Stimulated activated naive CD8-positive, alpha-beta T cell treated with anti-CD3 and anti-CD28 coated beads, Interleukin-15, Interleukin-2, amounts not matched to agents 100 U/mL and 50 U/mL, for 24 hours (primary cell): ENCODE measurements at regions not wholly inside any gene's neighbourhood (a gene's known extent, or its start where the extent isn't known, plus 50 kb on each side); places are given as distances from the start of the nearest gene placed in this dataset.
A peak's percentile ranks its signal among the peaks of the same experiment; 100 is the strongest.

Source experiments
- ATAC-seq: fragments of 150-1000 bp; cut with Tn5 transposase; one replicate; pipeline ENCODE4 v1.10.0; 2021
- DNase-seq: peaks from one replicate; pipeline ENCODE4 v3.0.0; 2021

DNA sequence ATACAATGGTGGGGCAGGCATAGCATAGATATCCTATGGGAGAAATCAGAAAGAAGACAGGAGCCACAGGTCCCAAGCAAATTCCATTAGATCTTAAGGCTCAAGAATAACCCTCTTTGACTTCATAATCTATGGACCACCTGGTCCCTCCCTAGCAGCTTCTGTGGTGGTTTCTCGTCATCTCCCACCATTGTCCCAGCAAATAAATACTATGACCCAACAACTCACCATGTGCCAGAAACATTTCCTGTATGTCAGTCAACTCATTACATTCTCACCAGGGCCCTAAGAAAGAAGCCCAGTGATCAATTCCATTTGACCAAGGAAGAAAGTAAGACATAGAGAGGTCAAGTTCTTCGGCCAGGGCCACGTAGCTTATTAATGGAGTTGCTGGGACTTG, 646.2 kb downstream of the VRK1 start:
- ATAC-seq (no peak), DNase-seq (no peak)

DNA sequence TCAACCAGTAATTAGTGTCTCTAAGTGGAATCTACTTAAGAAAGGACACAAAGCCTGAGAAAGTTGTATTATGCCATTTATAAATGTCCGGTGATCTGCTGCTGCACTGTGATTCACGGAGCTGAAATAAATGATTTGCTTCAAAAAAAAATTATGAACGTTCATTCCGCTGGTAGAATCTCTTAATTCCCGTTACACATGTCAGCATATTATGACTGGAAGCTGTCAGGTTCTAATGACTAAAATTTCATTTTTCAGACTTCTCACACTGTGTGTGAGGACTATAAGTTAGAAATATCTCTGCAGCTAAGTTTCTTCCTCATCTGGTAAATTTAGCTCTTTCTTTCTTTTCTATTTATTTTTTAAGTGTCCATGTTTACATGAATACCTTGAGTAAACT, 647.1 kb downstream of the VRK1 start:
- ATAC-seq (no peak), DNase-seq (no peak)

DNA sequence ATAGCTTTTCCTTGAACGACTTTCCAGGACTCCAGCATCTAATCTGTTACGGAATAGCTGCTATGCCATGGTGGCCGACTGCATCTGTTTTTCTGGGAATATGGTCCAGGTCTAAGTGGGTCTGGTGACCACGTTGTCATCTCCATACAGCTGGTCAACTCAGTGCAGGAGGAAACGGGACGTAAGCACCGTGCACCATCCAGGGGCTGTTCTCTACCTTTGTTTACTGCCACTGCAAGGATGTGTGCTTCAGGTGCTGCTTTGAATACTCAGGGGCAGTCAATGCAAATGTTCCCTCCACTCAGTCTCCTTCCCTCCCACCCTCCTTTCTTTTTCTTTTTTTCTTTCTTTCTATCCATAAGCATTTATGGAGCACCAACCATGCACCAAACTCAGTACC, 648.2 kb downstream of the VRK1 start:
- no peak for DNase-seq
- ATAC-seq, result no peak

DNA sequence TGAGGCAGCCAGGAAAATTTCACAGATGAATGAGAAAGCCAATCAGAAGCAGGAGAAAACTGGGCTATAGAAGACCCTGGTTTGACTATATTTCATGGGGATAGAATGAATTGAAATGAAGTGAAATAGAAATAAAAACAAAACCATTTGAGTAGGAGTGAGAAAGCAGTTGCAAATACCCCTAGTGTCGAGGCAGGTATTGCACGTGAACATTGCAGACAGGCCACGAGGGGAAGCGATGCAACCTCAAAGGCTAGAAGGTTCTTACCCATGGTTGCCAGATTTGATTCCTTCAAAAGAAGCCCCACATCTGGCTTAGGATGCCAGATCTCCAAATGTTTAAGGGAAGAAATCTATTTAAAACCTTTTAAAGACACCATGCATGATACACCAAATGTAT, 648.9 kb downstream of the VRK1 start:
- no peak for DNase-seq
- no peak for ATAC-seq

DNA sequence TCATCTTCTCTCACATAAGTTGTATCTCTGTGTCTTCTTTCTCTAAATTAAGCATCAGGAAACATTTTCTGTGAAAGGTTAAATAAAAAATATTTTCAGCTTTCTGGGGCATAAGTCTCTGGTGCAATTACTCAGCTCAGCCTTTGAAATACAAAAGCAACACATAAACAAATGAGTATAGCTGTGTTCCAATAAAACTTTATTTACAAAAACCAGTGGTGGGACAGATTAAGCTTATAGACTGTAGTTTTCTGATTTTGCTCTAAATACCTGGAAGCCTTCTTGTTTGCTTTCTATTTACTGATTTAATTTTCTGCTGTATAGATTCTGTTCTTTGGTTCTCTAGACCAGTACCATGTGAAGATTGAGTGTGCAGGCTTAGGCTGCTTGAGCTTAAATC, 655.1 kb downstream of the VRK1 start:
- DNase-seq (no peak), ATAC-seq (no peak)

DNA sequence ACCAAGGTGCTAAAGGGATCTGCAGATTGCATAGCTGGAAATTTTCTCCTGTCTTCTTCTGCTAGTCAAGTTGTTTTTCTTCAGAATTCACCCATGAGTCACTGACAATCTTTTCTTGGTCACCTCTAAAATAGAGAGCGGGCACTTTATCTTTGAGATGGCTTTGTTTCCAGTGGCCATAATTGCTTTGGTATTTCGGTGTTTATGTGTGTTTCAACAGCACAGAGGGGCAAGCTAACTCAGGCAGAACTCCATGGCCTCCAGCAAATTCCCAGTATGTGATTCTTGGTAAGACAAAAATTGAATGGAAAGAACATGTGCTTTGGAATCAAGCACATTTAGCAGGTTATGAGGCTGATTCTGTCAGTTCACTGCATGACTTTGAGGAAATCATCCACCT, 656.8 kb downstream of the VRK1 start:
- ATAC-seq, result no peak
- DNase-seq, result no peak

DNA sequence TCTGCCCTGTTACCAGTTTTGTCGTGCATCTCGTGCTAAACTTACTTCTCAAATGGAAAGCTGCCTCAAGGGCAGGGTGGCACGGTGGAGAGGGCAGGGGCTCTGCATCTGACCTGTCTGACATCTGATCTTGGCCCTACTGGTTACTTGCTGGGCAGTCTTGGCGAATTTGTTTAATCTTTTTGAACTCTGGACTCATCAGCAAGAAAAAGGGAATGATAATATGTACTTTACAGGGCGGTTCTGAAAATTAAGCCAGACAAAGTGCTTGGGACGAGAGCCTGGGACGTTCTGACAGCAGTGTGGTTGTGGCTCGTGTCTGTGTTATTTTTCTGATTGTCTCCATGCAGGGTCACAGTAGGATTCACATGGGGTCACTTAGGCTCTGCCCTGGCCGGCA, 659.3 kb downstream of the VRK1 start:
- DNase-seq, result no peak
- ATAC-seq, result no peak

DNA sequence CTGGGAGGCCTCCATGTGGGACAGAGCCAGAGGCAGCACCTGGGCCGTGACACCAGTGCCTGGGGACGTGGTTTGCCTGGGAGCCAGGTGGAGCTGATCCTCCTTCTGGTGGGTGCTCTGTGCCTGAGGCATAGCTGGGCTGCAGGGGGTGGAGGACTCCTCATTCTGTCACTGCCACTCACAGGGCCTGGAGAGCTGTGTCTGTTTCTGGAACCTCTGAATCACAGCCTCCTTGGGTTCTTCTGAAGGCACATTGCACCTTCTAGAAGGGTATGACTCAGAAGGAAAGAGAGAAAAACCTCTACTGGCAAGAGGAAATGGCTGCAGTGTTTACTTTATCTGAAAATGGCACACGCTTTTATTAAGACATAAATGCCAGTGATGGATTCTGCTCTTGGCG, 659.8 kb downstream of the VRK1 start:
- ATAC-seq (peak; percentile 96), DNase-seq (peak; percentile 70)

DNA sequence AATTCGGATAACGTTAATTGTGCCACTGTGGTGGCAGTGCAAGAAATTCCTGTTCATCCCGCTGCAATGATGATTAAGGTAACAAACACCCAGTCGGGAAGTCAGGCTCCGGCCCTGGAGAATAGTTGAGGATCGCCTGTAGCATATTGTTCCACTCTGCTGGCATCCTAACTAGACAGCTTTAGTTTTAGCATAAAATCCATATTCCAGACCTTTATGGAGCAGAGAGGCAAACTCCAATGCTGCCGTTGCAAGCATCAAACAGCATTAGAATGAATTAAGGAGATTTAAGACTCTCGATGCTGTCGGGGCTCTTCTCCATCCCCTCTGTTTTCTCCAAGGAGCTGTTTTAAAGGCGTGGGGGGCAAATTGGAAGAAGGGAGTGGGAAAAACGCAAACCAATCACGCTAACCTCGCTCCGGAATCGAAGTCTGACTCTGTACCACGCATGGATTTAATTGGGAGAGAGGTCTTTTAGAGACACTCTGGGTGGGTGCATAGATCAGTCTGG, 660.4 kb downstream of the VRK1 start:
- ATAC-seq (no peak), DNase-seq (no peak)

DNA sequence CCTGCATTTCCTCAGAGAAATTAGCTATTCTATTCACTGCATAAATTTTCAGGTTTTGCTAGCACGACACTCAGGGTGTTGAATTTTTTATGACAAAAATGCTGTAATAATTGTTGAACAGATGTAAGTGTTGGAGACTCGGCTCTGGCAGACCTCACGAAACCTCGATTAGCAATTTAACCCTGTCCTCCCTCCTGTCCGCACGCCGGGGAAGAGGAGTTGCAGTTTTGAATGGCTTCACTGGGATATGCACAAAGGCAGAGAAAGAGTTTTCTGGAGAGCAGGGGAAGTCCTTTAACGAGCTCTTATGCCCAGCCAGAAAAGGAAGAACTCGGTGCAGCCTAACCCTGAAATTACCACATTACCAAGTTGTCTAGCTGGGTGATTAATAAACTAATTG, 661.1 kb downstream of the VRK1 start:
- no peak for ATAC-seq
- no peak for DNase-seq

DNA sequence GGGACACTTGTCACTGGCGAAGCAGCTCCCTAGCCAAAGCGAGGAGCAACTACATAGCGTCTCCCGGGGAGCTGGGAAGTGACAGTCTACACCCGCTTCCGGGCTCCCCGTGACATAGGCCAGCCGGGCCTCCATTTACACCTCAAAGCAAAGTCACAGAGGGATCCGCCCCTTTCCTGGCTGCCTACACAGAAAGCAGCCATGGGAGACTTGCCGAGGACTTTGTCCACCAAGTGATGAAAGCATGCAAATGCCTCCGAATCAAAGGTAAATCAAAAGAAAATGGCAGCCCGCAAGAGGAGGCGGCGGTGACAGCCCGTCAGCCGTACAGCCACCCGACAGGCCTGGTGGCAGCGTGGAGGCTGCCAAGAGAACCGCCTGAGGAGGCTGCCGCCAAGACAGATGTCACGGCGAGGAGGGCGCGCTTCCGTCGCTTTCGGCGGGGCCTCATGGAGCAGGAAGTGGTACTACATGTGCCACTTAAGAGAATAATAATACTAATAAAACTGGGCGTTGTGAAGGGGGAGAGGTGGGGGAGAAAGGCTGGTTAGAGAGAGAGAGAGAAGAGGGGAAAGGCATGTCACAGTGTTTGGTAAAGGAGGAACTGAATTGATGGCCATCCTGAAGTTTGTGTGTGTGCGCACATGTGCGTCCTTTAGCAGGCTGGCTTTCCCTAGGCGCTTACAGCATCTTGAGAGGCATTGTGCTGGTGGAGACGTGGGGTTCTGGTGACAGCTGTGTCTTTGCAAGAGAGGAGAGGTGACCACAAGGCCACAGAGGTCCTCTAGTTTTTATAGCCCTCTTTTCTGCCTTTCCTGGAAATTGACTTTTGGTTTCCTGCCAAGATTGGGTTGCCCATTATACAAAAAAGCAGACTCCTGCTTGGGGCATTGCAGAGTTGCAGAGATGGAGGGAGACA, 661.7 kb downstream of the VRK1 start:
- DNase-seq, result peak; percentile 76
- peak; percentile 78 for ATAC-seq

DNA sequence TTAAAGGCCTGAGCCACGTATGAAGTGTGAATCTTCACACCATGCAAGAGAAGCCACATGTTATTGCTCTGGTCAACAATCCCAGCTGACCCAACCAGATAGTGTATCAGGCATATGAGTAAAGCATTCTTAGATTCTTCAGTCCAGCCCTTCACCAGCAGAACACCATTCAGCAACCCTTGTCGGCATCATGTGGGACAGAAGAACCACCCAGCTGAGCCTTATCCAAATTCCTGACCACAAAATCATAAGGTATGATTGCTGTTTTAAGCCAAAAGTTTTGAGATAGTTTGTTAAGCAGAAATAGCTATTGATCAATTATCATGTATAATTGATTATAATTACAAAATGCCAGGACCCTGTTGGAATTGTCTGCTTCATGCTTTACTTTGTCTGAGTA, 664.9 kb downstream of the VRK1 start:
- DNase-seq (no peak), ATAC-seq (no peak)

DNA sequence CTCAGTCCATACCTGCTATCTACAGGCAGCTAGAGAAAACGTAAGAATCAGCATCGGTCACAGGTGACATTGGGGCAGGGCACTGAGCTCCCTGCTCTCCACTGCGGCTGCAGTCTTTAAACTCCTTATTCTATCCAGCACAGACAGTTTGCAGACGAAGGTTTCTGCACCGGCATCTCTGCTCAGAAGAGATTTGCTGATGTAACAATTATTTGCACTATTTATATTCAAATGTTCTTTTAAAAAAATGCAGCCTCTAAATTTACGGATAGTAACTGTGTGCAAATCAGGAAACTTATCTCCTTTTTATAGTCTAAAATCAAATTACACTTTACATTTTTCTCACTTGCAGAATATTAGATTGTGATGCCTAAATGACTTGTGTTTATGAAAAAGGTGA, 671.0 kb downstream of the VRK1 start:
- no peak for DNase-seq
- no peak for ATAC-seq

DNA sequence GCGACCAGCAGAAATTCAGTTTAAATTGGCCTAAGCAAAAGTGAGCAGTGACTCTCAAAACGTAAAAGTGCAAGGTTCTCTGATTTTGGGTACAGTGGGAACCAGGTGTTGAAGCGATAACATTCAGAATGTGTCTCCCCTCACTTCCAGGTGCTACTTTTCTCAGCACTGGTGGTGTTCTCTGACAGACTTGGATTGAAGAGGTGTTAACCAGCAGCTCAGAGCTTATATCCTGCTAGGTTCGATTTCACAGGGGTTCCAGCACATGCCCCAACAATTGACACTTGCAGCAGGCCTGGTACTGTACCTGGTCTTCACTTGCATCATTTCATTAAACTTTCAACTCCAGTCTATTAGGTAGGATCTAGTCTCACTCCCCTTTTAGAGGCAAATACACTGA, 680.2 kb downstream of the VRK1 start:
- ATAC-seq (no peak), DNase-seq (no peak)

DNA sequence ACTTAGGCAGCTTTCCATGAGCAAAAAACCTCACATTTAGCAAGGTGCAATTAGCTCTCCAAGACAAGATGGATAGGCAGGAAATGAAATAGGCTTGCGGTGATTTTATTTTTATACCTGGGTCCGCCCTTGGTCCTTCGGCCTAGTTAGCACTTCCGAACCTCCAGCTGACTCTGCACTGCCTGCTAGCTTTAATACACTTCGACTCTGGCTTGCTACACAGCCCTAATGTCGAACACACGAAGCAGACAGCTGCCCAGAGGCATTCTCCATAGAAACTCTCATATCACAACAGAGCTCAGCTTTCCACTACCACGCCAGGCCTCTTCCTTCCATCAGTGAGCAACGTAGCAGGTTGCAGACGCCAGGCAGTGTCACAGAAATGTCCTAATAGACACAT, 688.0 kb downstream of the VRK1 start:
- DNase-seq, result no peak
- no peak for ATAC-seq

DNA sequence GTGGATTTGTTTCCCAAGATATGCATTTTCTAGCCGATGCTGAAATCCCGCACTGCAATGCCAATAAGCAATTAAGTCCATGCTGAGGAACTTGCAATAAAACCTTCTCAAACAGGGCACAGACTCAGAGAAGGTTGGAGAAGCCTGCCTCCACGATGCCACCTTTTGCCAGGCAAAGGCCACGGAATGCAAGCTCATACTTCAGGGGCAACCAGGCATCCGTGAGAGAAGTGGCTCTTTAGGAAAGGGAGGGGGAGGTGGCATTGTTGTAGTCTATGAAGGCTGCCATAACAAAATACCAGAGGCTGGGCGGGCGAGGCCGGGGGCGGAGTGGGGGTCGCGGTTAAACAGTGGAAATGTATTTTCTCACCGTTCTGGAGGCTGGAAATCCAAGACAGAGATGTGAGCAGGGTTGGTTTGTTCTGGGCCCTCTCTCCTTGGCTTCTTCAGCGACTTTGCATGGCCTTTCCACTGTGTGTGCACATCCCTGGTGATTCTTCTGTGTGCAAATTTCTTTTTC, 689.5 kb downstream of the VRK1 start:
- no peak for DNase-seq
- ATAC-seq, result no peak

DNA sequence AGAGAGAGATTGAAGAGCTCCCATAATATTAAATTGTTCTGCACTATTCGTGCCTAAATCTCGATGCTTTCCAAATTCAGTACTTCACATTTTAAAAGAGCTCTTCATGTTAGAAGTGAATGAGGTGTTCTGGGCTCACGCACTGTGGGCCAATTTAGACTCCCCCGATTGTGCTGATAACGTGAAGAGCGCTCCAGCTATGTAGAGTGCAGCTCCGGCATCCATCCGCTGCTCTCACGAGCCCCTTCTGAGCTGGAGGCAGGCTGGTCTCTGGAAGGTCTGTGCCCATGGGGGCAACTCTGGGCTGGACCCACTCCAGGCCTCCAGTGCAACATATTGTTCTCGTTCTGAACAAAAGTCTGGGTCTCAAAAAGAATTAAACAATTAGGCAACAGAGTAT, 692.6 kb downstream of the VRK1 start:
- ATAC-seq, result no peak
- DNase-seq, result no peak

DNA sequence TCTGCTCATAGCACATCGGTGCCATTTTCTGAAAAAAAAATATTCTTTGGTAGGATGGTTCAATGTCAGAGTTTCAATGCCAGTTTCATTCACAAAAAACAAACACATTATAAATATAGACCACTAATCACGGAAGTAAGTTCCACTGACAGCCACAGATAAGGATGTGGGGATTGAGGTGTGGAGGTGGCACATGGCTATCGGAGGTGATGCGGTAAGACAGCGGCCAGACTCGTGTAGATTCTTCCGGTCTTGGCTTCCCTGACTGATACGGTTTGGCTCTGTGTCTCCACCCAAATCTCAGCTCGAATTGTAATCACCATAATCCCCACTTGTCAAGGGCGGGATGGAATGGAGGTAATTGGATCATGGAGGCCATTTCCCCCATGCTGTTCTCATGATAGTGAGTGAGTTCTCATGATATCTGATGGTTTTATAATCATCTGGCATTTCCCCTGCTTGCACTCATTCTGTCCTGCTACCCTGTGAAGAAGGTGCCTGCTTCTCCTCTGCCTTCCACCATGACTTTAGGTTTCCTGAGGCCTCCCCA, 693.4 kb downstream of the VRK1 start:
- ATAC-seq (no peak), DNase-seq (no peak)

DNA sequence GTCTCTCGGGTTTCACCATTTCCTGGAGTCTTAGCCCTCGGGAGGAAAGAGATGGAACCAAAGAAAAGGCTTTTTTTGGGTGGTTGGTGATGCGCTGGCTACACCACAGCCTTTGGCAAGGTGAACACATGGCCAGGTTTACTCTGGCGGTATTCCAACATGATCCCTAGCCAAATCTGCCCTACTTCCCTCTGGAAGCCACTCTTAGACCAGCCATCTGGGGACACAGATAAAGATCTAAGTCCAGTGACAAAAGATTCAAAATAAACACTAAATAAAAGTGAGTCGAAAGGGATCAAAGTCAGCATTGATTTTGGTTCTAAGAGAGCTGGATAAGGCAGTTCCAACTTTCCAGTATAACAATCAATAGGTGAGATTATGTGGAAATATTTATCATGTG, 694.5 kb downstream of the VRK1 start:
- ATAC-seq (no peak), DNase-seq (no peak)

DNA sequence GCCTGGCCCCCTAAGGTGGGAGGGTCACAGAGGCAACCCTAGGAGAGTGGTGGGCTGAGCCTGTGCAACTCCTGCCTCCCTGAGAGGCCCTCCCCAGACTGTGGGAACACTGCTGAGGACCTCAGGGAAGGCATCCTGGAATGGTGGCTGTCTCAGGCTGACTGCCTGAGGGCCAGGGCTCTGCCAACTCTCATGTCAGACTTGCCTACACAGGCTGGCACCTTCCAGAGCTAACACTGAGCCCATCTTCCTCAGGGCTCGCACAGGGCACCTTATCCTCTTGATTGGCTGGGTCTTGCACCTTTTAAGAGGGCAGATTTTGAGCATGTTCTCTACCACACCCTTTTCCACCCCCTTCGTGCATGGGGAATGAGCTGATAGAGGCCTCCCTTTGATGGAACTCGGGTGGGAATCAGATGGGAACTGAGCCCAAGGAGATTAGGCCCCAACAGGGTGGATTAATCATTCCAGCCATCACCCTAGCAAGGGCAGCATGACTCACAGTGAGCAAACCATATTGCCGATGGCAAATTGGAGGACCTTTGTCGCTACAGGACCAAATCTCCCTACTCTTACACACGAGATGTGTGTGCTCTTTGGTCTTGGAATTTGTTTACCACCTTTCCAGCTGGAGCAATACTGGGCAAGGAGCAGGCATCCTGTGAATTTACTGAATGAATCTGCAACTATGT, 702.8 kb downstream of the VRK1 start:
- ATAC-seq (no peak), DNase-seq (no peak)

DNA sequence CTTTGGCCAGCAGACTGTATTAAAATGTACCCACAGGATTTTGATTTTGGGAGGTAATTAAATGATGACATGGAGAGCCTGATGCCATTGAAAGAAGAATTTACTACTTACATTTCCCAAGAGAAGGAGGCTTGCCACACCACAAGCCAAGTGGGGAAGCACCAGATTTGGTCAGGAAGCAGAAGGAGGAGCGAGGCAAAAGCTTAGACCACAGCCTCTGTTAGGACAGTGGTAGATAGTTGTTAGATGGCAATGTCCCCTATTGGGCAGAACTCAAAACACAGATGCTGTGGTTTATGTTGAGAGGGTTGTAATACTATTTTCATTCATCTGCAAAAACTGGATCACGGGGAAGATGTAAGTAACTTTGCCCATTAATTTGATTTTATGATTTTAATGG, 709.4 kb downstream of the VRK1 start:
- DNase-seq (no peak), ATAC-seq (no peak)

DNA sequence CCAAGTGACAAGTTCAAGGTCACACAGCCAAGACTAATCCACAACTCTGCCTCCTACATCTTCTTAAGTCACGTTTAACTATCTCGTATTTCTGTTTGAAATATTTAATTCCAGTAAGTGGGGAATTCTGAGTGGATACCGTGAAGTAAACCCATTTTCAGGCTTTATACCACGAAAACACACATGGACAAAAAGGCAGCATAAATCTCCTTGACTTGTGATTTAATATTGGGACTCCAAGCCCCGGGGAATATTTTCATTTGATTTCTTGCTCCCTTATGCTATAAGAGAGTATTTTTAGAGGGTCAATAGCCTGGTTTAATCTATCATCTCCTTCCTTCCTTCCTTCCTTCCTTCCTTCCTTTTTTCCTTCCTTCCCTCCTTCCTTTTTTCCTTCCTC, 716.7 kb downstream of the VRK1 start:
- ATAC-seq (no peak), DNase-seq (no peak)

DNA sequence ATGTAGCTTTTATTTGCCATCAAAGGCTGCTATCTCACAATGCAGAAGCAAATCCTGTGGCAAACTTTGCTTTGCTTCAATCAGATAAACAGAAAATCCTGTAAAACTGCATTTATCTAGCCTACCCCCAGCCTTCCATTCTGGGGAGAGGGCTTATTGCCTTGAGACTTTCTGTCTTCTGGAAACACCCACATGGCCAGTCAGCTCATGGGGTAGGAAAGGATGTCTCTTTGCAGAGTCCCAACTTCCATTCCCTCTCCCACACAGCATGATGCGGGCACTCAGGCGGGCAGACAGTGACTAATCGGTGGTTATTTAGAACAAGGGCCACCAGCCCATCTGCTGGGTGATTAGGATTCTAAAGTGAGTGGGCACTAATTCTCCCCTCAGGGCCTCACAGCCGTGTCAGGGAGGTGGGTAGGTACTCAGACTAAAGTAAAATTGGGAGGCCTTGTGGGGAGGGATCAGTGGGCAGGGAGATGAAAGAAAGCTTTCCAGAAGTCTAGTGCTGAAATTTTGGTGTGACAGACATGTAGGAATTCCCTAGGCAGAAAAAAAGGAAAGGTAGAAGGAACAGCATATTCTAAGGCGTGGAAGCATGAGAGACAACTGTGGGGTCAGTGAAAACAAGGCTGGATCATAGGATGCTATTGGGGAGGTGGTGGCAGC, 720.5 kb downstream of the VRK1 start:
- ATAC-seq (no peak), DNase-seq (no peak)
